ENCODE measurements at regions not wholly inside any gene's neighbourhood (a gene's known extent, or its start where the extent isn't known, plus 50 kb on each side); places are given as distances from the start of the nearest gene placed in this dataset.

DNA sequence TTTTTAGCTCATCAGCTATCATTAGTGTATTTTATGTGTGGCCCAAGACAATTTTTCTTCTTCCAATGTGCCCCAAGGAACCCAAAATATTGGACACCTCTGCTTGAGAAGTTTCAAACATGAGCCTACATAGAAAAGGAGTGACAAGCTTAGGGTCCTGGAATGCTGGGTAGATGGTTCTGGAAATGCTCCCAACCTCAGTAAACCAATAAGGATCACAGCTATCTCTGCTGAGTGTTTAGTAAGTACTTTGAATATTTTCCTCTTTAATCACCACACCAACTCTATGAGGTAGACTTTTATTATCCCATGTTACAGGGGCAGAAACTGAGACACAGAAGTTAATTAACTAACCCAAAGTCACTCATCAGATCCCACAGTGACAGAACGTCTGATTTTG is 164.9 kb upstream of the KLF3 start:
- WGBS, 2 donors (ENCODE audit: low coverage in 1 of 2): 86% methylated on average over 1 of the region's 1 CpG; no CpG with 5 or more reads in 1 of the 2 donors
- no peak for DNase-seq
- in situ Hi-C loops (cut with MboI; ENCODE audit: low pct_ligation_motif_present in 1 of 4, low pct_unique_long_range_greater_than_20kb in 1 of 4, low sequenced_read_pairs in 3 of 4): no loop called here
- intact Hi-C loops (cut with DNase I; ENCODE audit: low total_unique reads): no loop called here
- H3K4me1 ChIP-seq: no peaks in the 10 kb centered on the region
- no peaks in the 10 kb centered on the region for H3K27me3 ChIP-seq
- H3K36me3 ChIP-seq: no peaks in the 10 kb centered on the region
- TF ChIP-seq POLR2AphosphoS5 (IDR thresholded peaks at IDR 0.05) (no peak), POLR2A (IDR thresholded peaks at IDR 0.05) (no peak), EP300 (IDR thresholded peaks at IDR 0.05; ENCODE audit: low read depth) (no peak)
- TF ChIP-seq, protein P1, sequence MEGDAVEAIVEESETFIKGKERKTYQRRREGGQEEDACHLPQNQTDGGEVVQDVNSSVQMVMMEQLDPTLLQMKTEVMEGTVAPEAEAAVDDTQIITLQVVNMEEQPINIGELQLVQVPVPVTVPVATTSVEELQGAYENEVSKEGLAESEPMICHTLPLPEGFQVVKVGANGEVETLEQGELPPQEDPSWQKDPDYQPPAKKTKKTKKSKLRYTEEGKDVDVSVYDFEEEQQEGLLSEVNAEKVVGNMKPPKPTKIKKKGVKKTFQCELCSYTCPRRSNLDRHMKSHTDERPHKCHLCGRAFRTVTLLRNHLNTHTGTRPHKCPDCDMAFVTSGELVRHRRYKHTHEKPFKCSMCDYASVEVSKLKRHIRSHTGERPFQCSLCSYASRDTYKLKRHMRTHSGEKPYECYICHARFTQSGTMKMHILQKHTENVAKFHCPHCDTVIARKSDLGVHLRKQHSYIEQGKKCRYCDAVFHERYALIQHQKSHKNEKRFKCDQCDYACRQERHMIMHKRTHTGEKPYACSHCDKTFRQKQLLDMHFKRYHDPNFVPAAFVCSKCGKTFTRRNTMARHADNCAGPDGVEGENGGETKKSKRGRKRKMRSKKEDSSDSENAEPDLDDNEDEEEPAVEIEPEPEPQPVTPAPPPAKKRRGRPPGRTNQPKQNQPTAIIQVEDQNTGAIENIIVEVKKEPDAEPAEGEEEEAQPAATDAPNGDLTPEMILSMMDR (IDR thresholded peaks at IDR 0.05): no peak
- no peak overlapping the region for H3K4me3 ChIP-seq
- H3K9me3 ChIP-seq: no peaks in the 10 kb centered on the region
- H3K27ac ChIP-seq: no peak overlapping the region

DNA sequence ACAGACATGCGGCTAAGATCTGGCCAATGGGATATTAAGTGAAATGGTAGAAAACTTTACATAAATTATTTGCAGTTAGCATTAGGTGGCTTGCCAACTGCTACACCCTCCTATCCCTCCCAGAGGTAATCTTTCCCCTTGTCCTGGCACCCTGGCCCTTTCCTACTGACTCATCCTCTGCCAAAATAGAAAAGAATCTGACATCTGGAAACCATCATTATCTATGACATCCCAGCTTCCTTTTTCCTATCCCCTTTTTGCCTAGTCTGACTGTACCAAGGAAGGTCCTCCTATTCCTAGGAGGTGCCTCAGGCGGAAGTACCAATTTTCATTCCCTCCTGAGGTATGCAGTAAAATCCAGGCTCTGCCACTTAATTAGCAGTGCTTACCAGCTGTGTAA is 163.6 kb upstream of the KLF3 start:
- in situ Hi-C loops (cut with MboI; ENCODE audit: low pct_ligation_motif_present in 1 of 4, low pct_unique_long_range_greater_than_20kb in 1 of 4, low sequenced_read_pairs in 3 of 4) (no loop called here), intact Hi-C loops (cut with DNase I; ENCODE audit: low total_unique reads) (no loop called here)
- no peaks in the 10 kb centered on the region for H3K36me3 ChIP-seq
- H3K4me1 ChIP-seq: no peaks in the 10 kb centered on the region
- H3K27ac ChIP-seq: no peak overlapping the region
- no peaks in the 10 kb centered on the region for H3K9me3 ChIP-seq
- no peak overlapping the region for H3K4me3 ChIP-seq
- 84 to 100% methylated on average over 1 to 2 of the region's 2 CpGs for WGBS, 2 donors (ENCODE audit: low coverage in 1 of 2)
- H3K27me3 ChIP-seq: no peaks in the 10 kb centered on the region
- TF ChIP-seq EP300 (IDR thresholded peaks at IDR 0.05; ENCODE audit: low read depth): no peak
- peak; percentile 10 to 23 (median 16) for TF ChIP-seq POLR2AphosphoS5 (IDR thresholded peaks at IDR 0.05)
- no peak for DNase-seq

DNA sequence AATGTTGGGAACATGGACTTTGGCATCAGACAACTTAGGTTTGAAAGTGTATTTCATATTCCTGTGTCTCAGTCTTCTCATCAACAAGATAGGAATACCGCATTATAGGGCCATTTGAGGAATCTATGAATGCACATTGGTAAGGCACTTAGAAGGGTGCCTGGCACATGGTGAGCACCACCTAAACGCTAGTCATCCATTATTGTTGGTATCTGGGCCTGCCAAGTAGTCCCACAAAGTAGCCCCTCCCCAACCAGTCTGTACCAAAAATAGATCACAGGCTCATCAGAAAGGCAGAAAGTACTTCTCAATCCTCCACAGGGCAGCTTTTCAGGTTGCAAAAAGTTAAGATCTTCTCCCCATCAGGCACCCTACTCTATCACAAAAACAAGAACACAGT is 162.3 kb upstream of the KLF3 start:
- 81% methylated on average over 2 of the region's 2 CpGs; no CpG with 5 or more reads in 1 of the 2 donors for WGBS, 2 donors (ENCODE audit: low coverage in 1 of 2)
- no peak for DNase-seq
- intact Hi-C loops (cut with DNase I; ENCODE audit: low total_unique reads) (no loop called here), in situ Hi-C loops (cut with MboI; ENCODE audit: low pct_ligation_motif_present in 1 of 4, low pct_unique_long_range_greater_than_20kb in 1 of 4, low sequenced_read_pairs in 3 of 4) (no loop called here)
- Histone ChIP-seq H3K9me3 (no peaks in the 10 kb centered on the region), H3K27me3 (no peaks in the 10 kb centered on the region), H3K4me1 (no peaks in the 10 kb centered on the region), H3K4me3 (no peak overlapping the region), H3K36me3 (no peaks in the 10 kb centered on the region), H3K27ac (no peak overlapping the region)
- TF ChIP-seq POLR2AphosphoS5 (IDR thresholded peaks at IDR 0.05): no peak

DNA sequence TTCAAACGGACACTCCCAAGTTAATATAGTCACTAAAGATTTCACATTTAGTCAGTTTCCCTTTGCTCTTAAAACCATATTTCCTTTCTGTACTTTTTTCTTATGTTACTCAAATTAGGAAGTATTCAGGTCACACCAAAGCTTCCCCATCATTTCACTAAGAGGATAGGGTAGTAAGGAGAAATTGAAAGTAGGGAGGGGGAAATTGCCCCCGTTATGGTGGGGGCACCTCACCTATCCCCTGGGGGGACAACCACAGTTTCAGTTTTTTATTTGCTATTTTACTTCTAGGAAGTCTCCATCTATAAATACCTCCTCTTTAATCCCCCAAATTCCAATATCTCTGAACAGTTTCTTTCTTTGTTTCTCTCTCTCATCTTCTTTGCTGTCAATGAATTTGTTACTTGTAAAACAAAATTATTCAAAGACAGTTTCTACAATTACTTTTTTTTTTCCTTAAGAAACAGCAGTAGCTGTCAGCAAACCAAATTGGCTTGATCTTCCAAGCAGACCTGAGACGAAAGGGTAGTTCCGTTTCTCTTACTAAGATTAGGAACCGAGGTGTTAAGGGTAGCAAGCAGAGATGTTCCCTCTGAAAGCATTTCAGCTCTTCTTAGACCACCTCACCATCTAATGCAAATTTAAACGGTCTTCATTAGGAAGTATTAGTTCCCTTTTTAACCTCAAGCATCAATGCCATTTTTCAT is 160.2 kb upstream of the KLF3 start:
- intact Hi-C loops (cut with DNase I; ENCODE audit: low total_unique reads) (no loop called here), in situ Hi-C loops (cut with MboI; ENCODE audit: low pct_ligation_motif_present in 1 of 4, low pct_unique_long_range_greater_than_20kb in 1 of 4, low sequenced_read_pairs in 3 of 4) (no loop called here)
- no peak overlapping the region for H3K27ac ChIP-seq
- no peaks in the 10 kb centered on the region for H3K9me3 ChIP-seq
- no peaks in the 10 kb centered on the region for H3K4me1 ChIP-seq
- no peaks in the 10 kb centered on the region for H3K36me3 ChIP-seq
- TF ChIP-seq EP300 (IDR thresholded peaks at IDR 0.05; ENCODE audit: low read depth) (no peak), POLR2A (IDR thresholded peaks at IDR 0.05) (no peak), POLR2AphosphoS5 (IDR thresholded peaks at IDR 0.05) (no peak)
- TF ChIP-seq, protein P1 (IDR thresholded peaks at IDR 0.05): no peak
- H3K4me3 ChIP-seq: no peak overlapping the region
- DNase-seq: no peak
- 70% methylated on average over 5 to 6 of the region's 6 CpGs for WGBS, 2 donors (ENCODE audit: low coverage in 1 of 2)
- no peaks in the 10 kb centered on the region for H3K27me3 ChIP-seq

DNA sequence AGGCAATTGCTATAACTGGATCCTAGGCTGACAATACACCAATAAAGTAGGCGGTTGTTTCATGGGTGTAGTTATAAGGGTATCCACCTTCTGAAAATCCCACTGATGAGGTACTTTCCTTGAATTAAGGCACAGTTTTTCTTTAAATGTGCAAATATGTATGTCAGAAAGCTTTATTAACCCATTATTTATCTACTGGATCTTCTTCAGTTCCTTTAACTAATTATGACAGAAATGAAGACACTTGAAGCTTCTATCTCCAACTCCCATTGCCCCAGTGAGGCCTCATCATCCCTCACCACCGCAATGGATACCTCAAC is 159.6 kb upstream of the KLF3 start:
- DNase-seq: no peak

More for the DNA sequence above, 159.6 kb upstream of the KLF3 start:
- TF ChIP-seq, protein P1 (IDR thresholded peaks at IDR 0.05): no peak
- no peak for TF ChIP-seq POLR2A (IDR thresholded peaks at IDR 0.05)
- TF ChIP-seq POLR2AphosphoS5 (IDR thresholded peaks at IDR 0.05): no peak
- TF ChIP-seq EP300 (IDR thresholded peaks at IDR 0.05; ENCODE audit: low read depth): no peak
- 78 to 100% methylated on average over 1 to 2 of the region's 2 CpGs for WGBS, 2 donors (ENCODE audit: low coverage in 1 of 2)
- Histone ChIP-seq H3K27me3 (no peaks in the 10 kb centered on the region), H3K27ac (no peak overlapping the region), H3K4me3 (no peak overlapping the region), H3K4me1 (no peaks in the 10 kb centered on the region), H3K36me3 (no peaks in the 10 kb centered on the region), H3K9me3 (no peaks in the 10 kb centered on the region)
- in situ Hi-C loops (cut with MboI; ENCODE audit: low pct_ligation_motif_present in 1 of 4, low pct_unique_long_range_greater_than_20kb in 1 of 4, low sequenced_read_pairs in 3 of 4) (no loop called here), intact Hi-C loops (cut with DNase I; ENCODE audit: low total_unique reads) (no loop called here)
